ENCODE measurements at regions not wholly inside any gene's neighbourhood (a gene's known extent, or its start where the extent isn't known, plus 50 kb on each side); places are given as distances from the start of the nearest gene placed in this dataset.

DNA sequence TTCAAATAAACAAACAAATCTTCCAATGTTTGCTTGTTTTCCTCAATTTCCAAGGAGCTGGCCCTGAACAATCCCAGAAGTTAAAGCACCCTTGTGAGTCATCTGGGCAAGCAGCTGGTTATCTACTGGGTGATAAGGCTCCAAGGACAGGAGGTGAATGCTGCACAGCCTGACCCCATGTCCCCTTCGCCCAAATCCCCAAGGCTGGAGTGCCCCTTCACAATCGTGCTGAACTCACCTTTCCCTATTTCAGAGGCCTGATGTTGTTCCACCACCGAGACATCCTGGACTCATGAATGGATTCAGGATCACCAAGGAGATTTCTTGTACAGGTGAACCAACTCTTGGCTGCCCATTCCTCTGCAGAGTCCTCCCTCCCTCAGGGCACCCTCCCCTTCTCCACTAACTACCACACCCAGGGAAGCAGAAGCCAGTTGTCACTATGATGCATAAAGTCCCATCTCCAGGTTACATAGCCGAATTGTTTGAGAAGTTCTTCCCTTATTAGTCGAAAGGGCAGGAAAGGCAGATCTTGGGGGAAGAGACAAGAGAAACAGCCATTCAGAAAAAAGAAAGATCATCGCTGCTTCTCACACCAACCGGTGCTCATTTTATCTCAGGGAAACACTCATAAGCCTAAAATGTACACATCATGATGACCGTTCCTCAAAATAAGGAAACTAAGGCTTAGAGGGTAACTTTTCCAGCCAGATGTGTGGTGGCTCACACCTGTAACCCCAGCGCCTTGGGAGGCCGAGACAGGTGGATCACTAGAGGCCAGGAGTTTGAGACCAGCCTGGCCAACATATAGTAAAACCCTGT lies 138.8 kb upstream of the RREB1 start:
- POLR2A ChIA-PET: no interaction called here
- CTCF ChIA-PET: no interaction called here
- no peak for TF ChIP-seq CTCF (IDR thresholded peaks at IDR 0.05; ENCODE audit: control extremely low read depth, extremely low read depth, low read depth, missing control alignments)
- DNase-seq (ENCODE audit: extremely low spot score): no peak

- POLR2A ChIA-PET: no interaction called here
- CTCF ChIA-PET: no interaction called here
- TF ChIP-seq CTCF (IDR thresholded peaks at IDR 0.05; ENCODE audit: control extremely low read depth, extremely low read depth, low read depth, missing control alignments): no peak
- DNase-seq (ENCODE audit: extremely low spot score): no peak
Measured at GRCh38 chr6:6969761-6970223, 138.0 kb upstream of the RREB1 start.

- no peak for TF ChIP-seq CTCF (IDR thresholded peaks at IDR 0.05; ENCODE audit: control extremely low read depth, extremely low read depth, low read depth, missing control alignments)
- POLR2A ChIA-PET: no interaction called here
- no peak for DNase-seq (ENCODE audit: extremely low spot score)
- CTCF ChIA-PET: interaction anchor here (1.5 kb wide), 1 partner anchor 17 kb away, joined by 7 read pairs; no protein-coding TSS in a partner anchor
Measured at GRCh38 chr6:6970851-6971250, 136.9 kb upstream of the RREB1 start.

DNA sequence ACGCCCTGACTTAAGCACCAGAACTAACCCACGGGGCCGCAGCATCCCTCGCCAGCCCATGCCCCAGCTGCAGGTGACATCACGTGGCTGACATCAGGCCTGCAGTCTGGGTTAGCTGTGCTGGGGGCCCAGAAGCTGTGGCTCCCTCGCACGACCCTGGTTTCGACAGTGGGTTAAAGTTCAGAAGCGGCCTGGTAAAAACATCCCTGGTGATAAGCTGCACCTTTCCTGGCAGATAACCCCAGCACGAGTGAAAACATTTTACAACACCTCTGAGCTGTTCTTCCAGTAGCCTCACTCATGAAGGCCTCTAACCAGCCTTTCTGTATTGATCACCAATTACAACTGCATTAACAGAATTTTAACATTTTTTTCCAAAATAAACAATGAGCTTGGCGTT lies 136.4 kb upstream of the RREB1 start:
- ChIA-PET CTCF (interaction anchor here (1.0 to 1.5 kb wide), 3 partner anchors 17 to 53 kb away, joined by 3 to 7 read pairs (median 5); no protein-coding TSS in a partner anchor), POLR2A (no interaction called here)
- TF ChIP-seq CTCF (IDR thresholded peaks at IDR 0.05; ENCODE audit: control extremely low read depth, extremely low read depth, low read depth, missing control alignments): no peak
- DNase-seq (ENCODE audit: extremely low spot score): no peak

- no peak for DNase-seq (ENCODE audit: extremely low spot score)
- TF ChIP-seq CTCF (IDR thresholded peaks at IDR 0.05; ENCODE audit: control extremely low read depth, extremely low read depth, low read depth, missing control alignments): no peak
- ChIA-PET POLR2A (no interaction called here), CTCF (interaction anchor here (0.6 to 1.4 kb wide), 3 partner anchors 18 to 55 kb away, joined by 3 to 5 read pairs (median 3); no protein-coding TSS in a partner anchor)
Measured at GRCh38 chr6:6972456-6972855, 135.3 kb upstream of the RREB1 start.

- no peak for DNase-seq (ENCODE audit: extremely low spot score)
- POLR2A ChIA-PET: no interaction called here
- TF ChIP-seq CTCF (IDR thresholded peaks at IDR 0.05; ENCODE audit: control extremely low read depth, extremely low read depth, low read depth, missing control alignments): no peak
- CTCF ChIA-PET: no interaction called here
Measured at GRCh38 chr6:6973721-6974120, 134.0 kb upstream of the RREB1 start.
